ENCODE measurements at regions not wholly inside any gene's neighbourhood (a gene's known extent, or its start where the extent isn't known, plus 50 kb on each side); places are given as distances from the start of the nearest gene placed in this dataset.

- DNase-seq, result peak; percentile 91 to 92
- Histone ChIP-seq H3K9me3 (no peaks in the 10 kb centered on the region), H3K4me3 (replicated peaks in 1 of 3) (no peak overlapping the region), H3K4me1 (peaks cover 74 to 92% of the 10 kb centered on the region in 2 donors), H3K36me3 (peaks cover 0 to 6% of the 10 kb centered on the region in 2 donors), H3K27me3 (no peaks in the 10 kb centered on the region), H3K27ac (peak overlapping the region; percentile 100)
- TF ChIP-seq POLR2A (IDR thresholded peaks at IDR 0.05) (peak in 1 of 2 donors; percentile 57), CTCF (IDR thresholded peaks at IDR 0.05) (no peak)
- intact Hi-C loops (cut with DNase I), result loop anchor here (10.0 kb wide), 1 partner anchor 624 kb away; no protein-coding TSS in a partner anchor
- 41 to 42% methylated on average over 11 of the region's 11 CpGs for WGBS, 2 donors
Measured at GRCh38 chr7:130890176-130891020, 156.4 kb upstream of the KLF14 start.

- 15 to 19% methylated on average over 13 to 15 of the region's 15 CpGs for WGBS, 2 donors
- peak; percentile 90 to 91 for DNase-seq
- TF ChIP-seq CTCF (IDR thresholded peaks at IDR 0.05) (no peak), POLR2A (IDR thresholded peaks at IDR 0.05) (peak in 1 of 2 donors; percentile 46)
- H3K4me1 ChIP-seq, result peaks cover 79 to 92% of the 10 kb centered on the region in 2 donors
- H3K27ac ChIP-seq, result peak overlapping the region; percentile 100
- H3K27me3 ChIP-seq, result no peaks in the 10 kb centered on the region
- no peaks in the 10 kb centered on the region for H3K9me3 ChIP-seq
- H3K36me3 ChIP-seq, result peaks cover 0 to 6% of the 10 kb centered on the region in 2 donors
- H3K4me3 ChIP-seq (replicated peaks in 1 of 3), result peak overlapping the region in 1 of 3 donors; percentile 2
- intact Hi-C loops (cut with DNase I), result loop anchor here (10.0 kb wide), 1 partner anchor 623 kb away; no protein-coding TSS in a partner anchor
Measured at GRCh38 chr7:130891254-130892094, 157.5 kb upstream of the KLF14 start.

GRCh38 chr7:130893441-130893894 is 159.5 kb upstream of the KLF14 start:
- Histone ChIP-seq H3K27ac (peak overlapping the region; percentile 99 to 100 (median 100)), H3K4me3 (replicated peaks in 1 of 3) (no peak overlapping the region), H3K9me3 (no peaks in the 10 kb centered on the region), H3K4me1 (peaks cover 75 to 92% of the 10 kb centered on the region in 2 donors), H3K36me3 (peaks cover 0 to 3% of the 10 kb centered on the region in 2 donors), H3K27me3 (no peaks in the 10 kb centered on the region)
- peak in 1 of 2 donors; percentile 19 for TF ChIP-seq POLR2A (IDR thresholded peaks at IDR 0.05)
- no peak for TF ChIP-seq CTCF (IDR thresholded peaks at IDR 0.05)
- intact Hi-C loops (cut with DNase I), result loop anchor here (10.0 kb wide), 1 partner anchor 621 kb away; no protein-coding TSS in a partner anchor
- peak; percentile 82 to 87 for DNase-seq
- WGBS, 2 donors, result 22 to 28% methylated on average over 7 of the region's 7 CpGs

GRCh38 chr7:130894146-130894908 is 160.3 kb upstream of the KLF14 start:
- WGBS, 2 donors, result 40 to 51% methylated on average over 11 to 13 of the region's 14 CpGs
- Histone ChIP-seq H3K9me3 (no peaks in the 10 kb centered on the region), H3K27ac (peak overlapping the region; percentile 99 to 100 (median 100)), H3K36me3 (peaks cover 0 to 3% of the 10 kb centered on the region in 2 donors), H3K27me3 (no peaks in the 10 kb centered on the region), H3K4me1 (peaks cover 75 to 93% of the 10 kb centered on the region in 2 donors), H3K4me3 (replicated peaks in 1 of 3) (no peak overlapping the region)
- intact Hi-C loops (cut with DNase I), result loop anchor here (10.0 kb wide), 1 partner anchor 620 kb away; no protein-coding TSS in a partner anchor
- peak in 1 of 2 donors; percentile 75 for TF ChIP-seq POLR2A (IDR thresholded peaks at IDR 0.05)
- TF ChIP-seq CTCF (IDR thresholded peaks at IDR 0.05), result no peak
- peak; percentile 100 for DNase-seq
